Endothelial cell of umbilical vein (primary cell): ENCODE measurements at regions not wholly inside any gene's neighbourhood (a gene's known extent, or its start where the extent isn't known, plus 50 kb on each side); places are given as distances from the start of the nearest gene placed in this dataset.

Experiments used
- BruUV-seq: library from RNA; stranded (reverse); fragments of 400-500 nt; replicated peaks from 2 replicates; lab custom pipeline; 2021; lab: Mats Ljungman, UMichigan
- CTCF ChIA-PET: fragments of 300-600, 350-600 bp; sonication (Branson Sonifier 250); formaldehyde crosslinking; loops from one replicate; lab custom pipeline; 2021; ENCODE audit warnings: antibody characterized with exemption, inconsistent platforms; lab: Charles Lee
- POLR2A ChIA-PET: fragments of 300-600, 350-600 bp; sonication (Branson Sonifier 250); formaldehyde crosslinking; loops from one replicate; lab custom pipeline; 2021; ENCODE audit warnings: antibody characterized with exemption, inconsistent platforms; lab: Charles Lee
- DNase-seq: peaks from one replicate; pipeline ENCODE4 v3.0.0-alpha.2; 2011; ENCODE audit warnings: low read depth, low spot score
- FAIRE-seq: peaks from 2 replicates; lab custom pipeline; 2011; peaks lifted over from hg19 to GRCh38; lab: Jason Lieb, UNC
- H2AFZ ChIP-seq: 2 replicates; pipeline ENCODE4 v1.6.0; 2012; ENCODE audit warnings: low read depth, low read length, control low read depth, inconsistent platforms
- H3K27ac ChIP-seq: 2 replicates; pipeline ENCODE4 v1.5.1; 2011; ENCODE audit warnings: low read depth, mild to moderate bottlenecking, control low read depth, low read length, moderate library complexity; ENCODE audit not compliant: insufficient read depth
- H3K27me3 ChIP-seq, 2 experiments: 2 replicates each; pipeline versions ENCODE4 v1.6.0 to v1.6.1; 2011; ENCODE audit warnings: low read length in 2 of 2, mixed read lengths in 1 of 2; ENCODE audit not compliant: control insufficient read depth in 2 of 2, insufficient read depth in 2 of 2
- H3K36me3 ChIP-seq, 2 experiments: 2 replicates in 1 of 2; 3 replicates in 1 of 2; pipeline ENCODE4 v1.5.1; 2011; ENCODE audit warnings: low read length in 2 of 2, mild to moderate bottlenecking in 1 of 2, moderate library complexity in 1 of 2; ENCODE audit not compliant: control insufficient read depth in 2 of 2, insufficient read depth in 2 of 2; ENCODE audit errors: extremely low read depth in 1 of 2
- H3K4me1 ChIP-seq: 3 replicates; pipeline ENCODE4 v1.5.1; 2011; ENCODE audit warnings: mild to moderate bottlenecking, low read length; ENCODE audit not compliant: control insufficient read depth, insufficient read depth; ENCODE audit errors: extremely low read depth
- H3K4me2 ChIP-seq: 2 replicates; pipeline ENCODE4 v1.6.1; 2011; ENCODE audit warnings: low read length, control low read depth, mixed read lengths; ENCODE audit not compliant: insufficient read depth
- H3K4me3 ChIP-seq, 3 experiments: fragments of 200-600 bp in 1 of 3; sonication (generic), shearing (Covaris generic) in 1 of 3; replicated peaks in 1 of 3; 2 replicates each; pipeline ENCODE4 v1.5.1; 2011 to 2016; ENCODE audit warnings: control low read depth in 3 of 3, low read length in 3 of 3, mild to moderate bottlenecking in 2 of 3, inconsistent platforms in 1 of 3, low read depth in 1 of 3, moderate library complexity in 1 of 3; ENCODE audit not compliant: insufficient read depth in 1 of 3
- H3K79me2 ChIP-seq: 2 replicates; pipeline ENCODE4 v1.6.0; 2012; ENCODE audit warnings: low read length, inconsistent platforms; ENCODE audit not compliant: control insufficient read depth, insufficient read depth
- H3K9ac ChIP-seq: replicated peaks from 2 replicates; pipeline ENCODE3; 2011; ENCODE audit warnings: low read length, control low read depth; ENCODE audit not compliant: insufficient read depth; ENCODE audit errors: extremely low read depth
- H3K9me1 ChIP-seq: replicated peaks from 3 replicates; pipeline ENCODE4 v1.6.0; 2011; ENCODE audit warnings: mild to moderate bottlenecking, low read length; ENCODE audit not compliant: control insufficient read depth, insufficient read depth; ENCODE audit errors: extremely low read depth
- H3K9me3 ChIP-seq: replicated peaks from 2 replicates; pipeline ENCODE4 v1.5.1; 2012; ENCODE audit warnings: low read length, inconsistent platforms; ENCODE audit not compliant: control insufficient read depth, insufficient read depth
- H4K20me1 ChIP-seq: replicated peaks from 2 replicates; pipeline ENCODE3; 2011; ENCODE audit warnings: mild to moderate bottlenecking, low read length; ENCODE audit not compliant: control insufficient read depth, insufficient read depth; ENCODE audit errors: extremely low read depth
- CTCF ChIP-seq, 2 donors: IDR thresholded peaks; 1 replicate in 1 of 2; 2 replicates in 1 of 2; pipeline ENCODE4 v1.5.1; 2011; ENCODE audit warnings: low read length in 2 of 2, mild to moderate bottlenecking in 2 of 2, moderate library complexity in 2 of 2, control low read depth in 1 of 2, inconsistent platforms in 1 of 2, low read depth in 1 of 2; ENCODE audit not compliant: insufficient read depth in 1 of 2; ENCODE audit errors: extremely low read depth in 1 of 2
- EZH2 ChIP-seq: IDR thresholded peaks from 2 replicates; pipeline ENCODE4 v1.6.1; 2012; ENCODE audit warnings: borderline replicate concordance, low read depth, mild to moderate bottlenecking, moderate library complexity, low read length, inconsistent platforms; ENCODE audit not compliant: severe bottlenecking
- FOS ChIP-seq: IDR thresholded peaks from 2 replicates; pipeline ENCODE4 v1.6.1; 2011; ENCODE audit warnings: mild to moderate bottlenecking, low read length, moderate library complexity, borderline replicate concordance; ENCODE audit not compliant: insufficient read depth
- GATA2 ChIP-seq: IDR thresholded peaks from 2 replicates; pipeline ENCODE4 v1.7.0; 2011; ENCODE audit warnings: low read depth, mild to moderate bottlenecking, moderate library complexity, mixed read lengths, low read length; ENCODE audit not compliant: insufficient read length, insufficient read depth
- JUN ChIP-seq: IDR thresholded peaks from 2 replicates; pipeline ENCODE4 v1.6.1; 2011; ENCODE audit warnings: borderline replicate concordance, low read depth; ENCODE audit not compliant: insufficient read length, insufficient read depth
- MAX ChIP-seq: IDR thresholded peaks from 2 replicates; pipeline ENCODE4 v1.6.1; 2011; ENCODE audit not compliant: insufficient read depth, insufficient read length
- MYC ChIP-seq: IDR thresholded peaks from one replicate; pipeline ENCODE4 v1.6.1; 2011; ENCODE audit warnings: mild to moderate bottlenecking, low read depth, low read length
- POLR2A ChIP-seq: IDR thresholded peaks from 2 replicates; pipeline ENCODE4 v1.6.1; 2012; ENCODE audit warnings: low read depth, mild to moderate bottlenecking, control low read depth, low read length
- POLR2AphosphoS5 ChIP-seq: IDR thresholded peaks from 2 replicates; pipeline ENCODE4 v1.6.1; 2012; ENCODE audit warnings: low read depth, mild to moderate bottlenecking, control low read depth, low read length, moderate library complexity; ENCODE audit not compliant: insufficient read depth
- dilution Hi-C: fragments of 300-500 bp; cut with MboI; formaldehyde crosslinking; loops from one replicate; pipeline ENCODE4 v1.15.0; 2019; ENCODE audit warnings: low sequenced_read_pairs; ENCODE audit not compliant: extremely low pct_ligation_motif_present
- intact Hi-C: fragments of 100-400 bp; cut with micrococcal nuclease; formaldehyde crosslinking; loops from one replicate; pipeline ENCODE4 v1.10.0; 2022

- FAIRE-seq (no peak), DNase-seq (no peak)
- H4K20me1 ChIP-seq: no peaks in the 10 kb centered on the region
- no peak overlapping the region for H3K9ac ChIP-seq
- no peaks in the 10 kb centered on the region for H3K27me3 ChIP-seq
- no peak overlapping the region for H2AFZ ChIP-seq
- ChIA-PET CTCF (no interaction called here), POLR2A (no interaction called here)
- no peak overlapping the region for H3K27ac ChIP-seq
- dilution Hi-C loops: no loop called here
- H3K9me1 ChIP-seq: no peaks in the 10 kb centered on the region
- H3K79me2 ChIP-seq: no peaks in the 10 kb centered on the region
- TF ChIP-seq MYC (no peak), FOS (no peak), POLR2AphosphoS5 (no peak), GATA2 (no peak), EZH2 (no peak), MAX (no peak), JUN (no peak), POLR2A (no peak)
- no peaks in the 10 kb centered on the region for H3K4me1 ChIP-seq
- no peak overlapping the region for H3K4me3 ChIP-seq
- intact Hi-C loops: no loop called here
- BruUV-seq: no TSS peak
- H3K36me3 ChIP-seq: no peaks in the 10 kb centered on the region
- no peak overlapping the region for H3K4me2 ChIP-seq
- no peaks in the 10 kb centered on the region for H3K9me3 ChIP-seq
Measured at GRCh38 chr6:106759112-106759511, 129.7 kb downstream of the QRSL1 start.

- H2AFZ ChIP-seq: no peak overlapping the region
- TF ChIP-seq JUN (no peak), CTCF (IDR thresholded peaks at IDR 0.05; ENCODE audit: extremely low read depth in 1 of 2, insufficient read depth in 1 of 2, low read depth in 1 of 2, low read length in 2 of 2) (no peak)
- no TSS peak for BruUV-seq
- no peaks in the 10 kb centered on the region for H3K27me3 ChIP-seq
- intact Hi-C loops (no loop called here), dilution Hi-C loops (no loop called here)
- no peak overlapping the region for H3K4me2 ChIP-seq
- H3K9ac ChIP-seq: no peak overlapping the region
- H3K9me1 ChIP-seq: no peaks in the 10 kb centered on the region
- H3K79me2 ChIP-seq: no peaks in the 10 kb centered on the region
- FAIRE-seq (no peak), DNase-seq (no peak)
- H3K4me3 ChIP-seq: no peak overlapping the region
- ChIA-PET CTCF (no interaction called here), POLR2A (no interaction called here)
- no peaks in the 10 kb centered on the region for H4K20me1 ChIP-seq
- H3K9me3 ChIP-seq: no peaks in the 10 kb centered on the region
- no peaks in the 10 kb centered on the region for H3K36me3 ChIP-seq
- H3K27ac ChIP-seq: no peak overlapping the region
- no peaks in the 10 kb centered on the region for H3K4me1 ChIP-seq
Measured at GRCh38 chr6:106757722-106758467, 128.5 kb downstream of the QRSL1 start.
